NCI-H2227 (cell line): ENCODE measurements at regions not wholly inside any gene's neighbourhood (a gene's known extent, or its start where the extent isn't known, plus 50 kb on each side); places are given as distances from the start of the nearest gene placed in this dataset.
"Not testable (repeated sequence)": the region's sequence is repeated elsewhere in the genome, so short reads cannot be mapped to it uniquely, and the experiment has no call there.

Experiments
- DNase-seq: peaks from one replicate; lab custom pipeline; 2025; ENCODE audit not compliant: unreplicated experiment; lab: John Stamatoyannopoulos, UW

GRCh38 chr5:62931153-62931950, 352.7 kb downstream of the LRRC70 start:
- no peak for DNase-seq

GRCh38 chr5:62922191-62922590, 343.6 kb downstream of the LRRC70 start:
- no peak for DNase-seq

GRCh38 chr5:62920856-62921255, 342.2 kb downstream of the LRRC70 start:
- no peak for DNase-seq

GRCh38 chr5:62909326-62909725, 330.7 kb downstream of the LRRC70 start:
- DNase-seq, result no peak

- DNase-seq, result no peak
Observed at GRCh38 chr5:62902126-62902525, 323.5 kb downstream of the LRRC70 start.

- no peak for DNase-seq
Observed at GRCh38 chr5:62900976-62901375, 322.4 kb downstream of the LRRC70 start.

- no peak for DNase-seq
Observed at GRCh38 chr5:62896121-62896893, 317.7 kb downstream of the LRRC70 start.

- DNase-seq, result no peak
Observed at GRCh38 chr5:62886603-62887315, 308.1 kb downstream of the LRRC70 start.

GRCh38 chr5:62837330-62837729, 258.7 kb downstream of the LRRC70 start:
- DNase-seq, result not testable (repeated sequence)

GRCh38 chr5:62829604-62829986, 251.0 kb downstream of the LRRC70 start:
- no peak for DNase-seq

GRCh38 chr5:62828742-62829603, 250.4 kb downstream of the LRRC70 start:
- no peak for DNase-seq

- no peak for DNase-seq
Observed at GRCh38 chr5:62825623-62826220, 247.1 kb downstream of the LRRC70 start.

- DNase-seq, result no peak
Observed at GRCh38 chr5:62824936-62825335, 246.3 kb downstream of the LRRC70 start.

GRCh38 chr5:62817043-62817442, 238.4 kb downstream of the LRRC70 start:
- DNase-seq, result not testable (repeated sequence)

GRCh38 chr5:62814991-62815390, 236.4 kb downstream of the LRRC70 start:
- no peak for DNase-seq

- DNase-seq, result no peak
Observed at GRCh38 chr5:62812621-62813255, 234.1 kb downstream of the LRRC70 start.

- not testable (repeated sequence) for DNase-seq
Observed at GRCh38 chr5:62804819-62805218, 226.2 kb downstream of the LRRC70 start.

GRCh38 chr5:62795926-62796325, 217.3 kb downstream of the LRRC70 start:
- DNase-seq, result no peak

GRCh38 chr5:62794456-62794855, 215.8 kb downstream of the LRRC70 start:
- DNase-seq, result no peak

GRCh38 chr5:62791059-62791458, 212.4 kb downstream of the LRRC70 start:
- no peak for DNase-seq
